ENCODE measurements at regions not wholly inside any gene's neighbourhood (a gene's known extent, or its start where the extent isn't known, plus 50 kb on each side); places are given as distances from the start of the nearest gene placed in this dataset.
"Not testable (repeated sequence)": the region's sequence is repeated elsewhere in the genome, so short reads cannot be mapped to it uniquely, and the experiment has no call there.

DNA sequence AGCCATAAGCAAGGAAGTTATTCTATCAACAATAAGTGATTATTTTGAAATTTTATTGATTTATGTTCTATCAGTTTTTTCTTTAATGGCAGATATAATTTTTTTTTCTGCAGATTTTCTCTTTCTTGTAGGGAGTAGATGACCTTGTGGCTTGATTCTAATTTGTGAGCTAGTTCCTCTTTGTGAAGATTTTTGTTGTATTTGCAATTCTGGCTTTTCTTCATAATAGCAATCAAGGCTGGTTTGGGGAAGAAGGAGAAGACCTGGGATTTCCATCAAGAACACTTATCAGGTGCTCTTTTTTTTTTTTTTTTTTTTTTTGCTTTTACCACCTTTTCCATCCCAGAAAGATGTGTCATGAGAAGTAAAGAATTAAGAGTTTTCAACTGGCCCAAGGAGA is 324.2 kb upstream of the MAN1A1 start:
- H3K9me3 ChIP-seq (ENCODE audit: severe bottlenecking): no peaks in the 10 kb centered on the region
- H3K27me3 ChIP-seq (ENCODE audit: insufficient read depth, poor library complexity, severe bottlenecking): no peaks in the 10 kb centered on the region
- H3K4me1 ChIP-seq (ENCODE audit: insufficient read depth, poor library complexity, severe bottlenecking): no peaks in the 10 kb centered on the region
- H3K4me3 ChIP-seq (ENCODE audit: severe bottlenecking): no peak overlapping the region
- TF ChIP-seq, protein P1, sequence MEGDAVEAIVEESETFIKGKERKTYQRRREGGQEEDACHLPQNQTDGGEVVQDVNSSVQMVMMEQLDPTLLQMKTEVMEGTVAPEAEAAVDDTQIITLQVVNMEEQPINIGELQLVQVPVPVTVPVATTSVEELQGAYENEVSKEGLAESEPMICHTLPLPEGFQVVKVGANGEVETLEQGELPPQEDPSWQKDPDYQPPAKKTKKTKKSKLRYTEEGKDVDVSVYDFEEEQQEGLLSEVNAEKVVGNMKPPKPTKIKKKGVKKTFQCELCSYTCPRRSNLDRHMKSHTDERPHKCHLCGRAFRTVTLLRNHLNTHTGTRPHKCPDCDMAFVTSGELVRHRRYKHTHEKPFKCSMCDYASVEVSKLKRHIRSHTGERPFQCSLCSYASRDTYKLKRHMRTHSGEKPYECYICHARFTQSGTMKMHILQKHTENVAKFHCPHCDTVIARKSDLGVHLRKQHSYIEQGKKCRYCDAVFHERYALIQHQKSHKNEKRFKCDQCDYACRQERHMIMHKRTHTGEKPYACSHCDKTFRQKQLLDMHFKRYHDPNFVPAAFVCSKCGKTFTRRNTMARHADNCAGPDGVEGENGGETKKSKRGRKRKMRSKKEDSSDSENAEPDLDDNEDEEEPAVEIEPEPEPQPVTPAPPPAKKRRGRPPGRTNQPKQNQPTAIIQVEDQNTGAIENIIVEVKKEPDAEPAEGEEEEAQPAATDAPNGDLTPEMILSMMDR (IDR thresholded peaks at IDR 0.05; ENCODE audit: poor library complexity, severe bottlenecking): no peak
- H3K27ac ChIP-seq (ENCODE audit: poor library complexity, severe bottlenecking): no peak overlapping the region
- DNase-seq (ENCODE audit: low spot score) (no peak), ATAC-seq (ENCODE audit: low read depth) (no peak)
- H3K36me3 ChIP-seq (ENCODE audit: low read depth): no peaks in the 10 kb centered on the region

DNA sequence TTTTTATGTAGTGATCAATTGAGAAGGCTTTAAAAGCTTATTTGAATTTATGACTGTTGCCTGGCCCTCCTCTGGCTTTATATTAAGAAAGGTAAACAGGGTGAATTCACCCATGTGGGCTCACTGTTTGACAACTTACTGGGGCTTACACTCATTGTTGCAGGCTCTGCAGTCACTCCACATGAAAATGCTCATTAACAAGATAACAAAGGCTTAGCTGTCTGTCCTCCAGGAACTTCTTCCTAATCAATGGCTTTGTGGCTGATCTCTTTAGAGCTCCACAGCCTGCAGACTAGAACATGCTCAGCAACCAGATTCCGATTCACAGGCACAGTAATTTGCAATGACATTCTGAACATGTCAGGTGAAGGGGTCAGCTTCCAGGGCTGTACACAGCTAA is 323.2 kb upstream of the MAN1A1 start:
- no peak overlapping the region for H3K4me3 ChIP-seq (ENCODE audit: severe bottlenecking)
- no peaks in the 10 kb centered on the region for H3K9me3 ChIP-seq (ENCODE audit: severe bottlenecking)
- ATAC-seq (ENCODE audit: low read depth): no peak
- no peaks in the 10 kb centered on the region for H3K36me3 ChIP-seq (ENCODE audit: low read depth)
- no peak for DNase-seq (ENCODE audit: low spot score)
- no peak overlapping the region for H3K27ac ChIP-seq (ENCODE audit: poor library complexity, severe bottlenecking)
- TF ChIP-seq, protein P1 (IDR thresholded peaks at IDR 0.05; ENCODE audit: poor library complexity, severe bottlenecking): no peak
- no peaks in the 10 kb centered on the region for H3K4me1 ChIP-seq (ENCODE audit: insufficient read depth, poor library complexity, severe bottlenecking)
- H3K27me3 ChIP-seq (ENCODE audit: insufficient read depth, poor library complexity, severe bottlenecking): no peaks in the 10 kb centered on the region

DNA sequence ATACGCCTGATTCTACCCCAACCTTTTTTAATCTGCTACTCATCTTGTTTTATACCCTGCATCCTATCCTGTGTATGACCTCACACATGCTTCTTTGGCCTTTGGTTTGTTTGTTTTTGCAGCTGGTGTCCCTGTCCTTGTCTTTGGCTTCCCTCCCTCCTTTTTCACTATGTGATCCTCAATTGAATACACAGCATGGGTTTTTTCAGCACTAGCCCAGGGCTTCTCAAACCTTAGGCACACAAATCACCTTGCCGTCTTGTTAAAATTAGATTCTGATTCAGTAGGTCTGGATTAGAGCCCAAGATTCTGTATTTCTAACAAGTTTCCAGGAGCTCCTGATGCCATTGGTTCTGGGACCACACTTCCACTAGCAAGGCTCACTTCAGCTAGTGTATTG is 321.5 kb upstream of the MAN1A1 start:
- TF ChIP-seq, protein P1 (IDR thresholded peaks at IDR 0.05; ENCODE audit: poor library complexity, severe bottlenecking): no peak
- ATAC-seq (ENCODE audit: low read depth) (no peak), DNase-seq (ENCODE audit: low spot score) (no peak)
- no peaks in the 10 kb centered on the region for H3K36me3 ChIP-seq (ENCODE audit: low read depth)
- no peak overlapping the region for H3K4me3 ChIP-seq (ENCODE audit: severe bottlenecking)
- H3K9me3 ChIP-seq (ENCODE audit: severe bottlenecking): no peaks in the 10 kb centered on the region
- H3K4me1 ChIP-seq (ENCODE audit: insufficient read depth, poor library complexity, severe bottlenecking): no peaks in the 10 kb centered on the region
- H3K27ac ChIP-seq (ENCODE audit: poor library complexity, severe bottlenecking): no peak overlapping the region
- no peaks in the 10 kb centered on the region for H3K27me3 ChIP-seq (ENCODE audit: insufficient read depth, poor library complexity, severe bottlenecking)

DNA sequence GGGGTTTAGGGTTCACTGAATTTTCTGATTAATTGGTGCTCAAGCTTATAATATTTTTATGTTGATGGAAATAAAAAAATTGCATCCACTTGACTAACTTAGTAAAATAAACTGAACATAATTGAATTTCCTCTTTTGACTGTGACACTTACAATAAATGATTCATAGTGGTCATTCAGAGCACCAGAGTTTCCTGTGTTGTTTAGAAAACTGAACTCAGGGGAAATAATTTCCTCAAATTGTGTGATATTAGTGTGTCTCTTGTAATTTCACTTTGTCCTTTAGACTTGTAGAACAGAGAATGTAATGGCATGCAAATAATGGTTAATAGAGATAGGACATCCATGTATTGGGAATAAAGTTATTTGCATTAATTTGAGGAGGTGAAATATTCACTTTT is 319.7 kb upstream of the MAN1A1 start:
- Histone ChIP-seq H3K27ac (ENCODE audit: poor library complexity, severe bottlenecking) (no peak overlapping the region), H3K36me3 (ENCODE audit: low read depth) (no peaks in the 10 kb centered on the region), H3K4me1 (ENCODE audit: insufficient read depth, poor library complexity, severe bottlenecking) (no peaks in the 10 kb centered on the region), H3K27me3 (ENCODE audit: insufficient read depth, poor library complexity, severe bottlenecking) (no peaks in the 10 kb centered on the region), H3K9me3 (ENCODE audit: severe bottlenecking) (no peaks in the 10 kb centered on the region), H3K4me3 (ENCODE audit: severe bottlenecking) (no peak overlapping the region)
- TF ChIP-seq, protein P1 (IDR thresholded peaks at IDR 0.05; ENCODE audit: poor library complexity, severe bottlenecking): no peak
- ATAC-seq (ENCODE audit: low read depth) (no peak), DNase-seq (ENCODE audit: low spot score) (no peak)

DNA sequence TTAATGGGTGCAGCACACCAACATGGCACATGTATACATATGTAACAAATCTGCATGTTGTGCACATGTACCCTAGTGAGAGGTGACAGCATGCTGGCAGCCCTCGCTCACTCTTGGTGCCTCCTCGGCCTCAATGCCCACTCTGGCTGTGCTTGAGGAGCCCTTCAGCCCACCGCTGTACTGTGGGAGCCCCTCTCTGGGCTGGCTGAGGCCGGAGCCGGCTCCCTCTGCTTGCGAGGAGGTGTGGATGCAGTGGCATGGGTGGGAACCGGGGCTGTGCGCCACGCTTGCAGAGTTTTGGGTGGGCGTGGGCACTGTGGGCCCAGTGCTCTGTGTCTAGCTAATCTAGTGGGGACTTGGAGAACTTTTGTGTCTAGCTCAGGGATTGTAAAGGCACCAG is 315.9 kb upstream of the MAN1A1 start:
- peak; percentile 29 for DNase-seq (ENCODE audit: low spot score)
- H3K4me1 ChIP-seq (ENCODE audit: insufficient read depth, poor library complexity, severe bottlenecking); ATAC-seq (ENCODE audit: low read depth); H3K36me3 ChIP-seq (ENCODE audit: low read depth); H3K27me3 ChIP-seq (ENCODE audit: insufficient read depth, poor library complexity, severe bottlenecking); H3K27ac ChIP-seq (ENCODE audit: poor library complexity, severe bottlenecking); H3K9me3 ChIP-seq (ENCODE audit: severe bottlenecking); H3K4me3 ChIP-seq (ENCODE audit: severe bottlenecking): not testable (repeated sequence)
